H9 (cell line): ENCODE measurements at regions not wholly inside any gene's neighbourhood (a gene's known extent, or its start where the extent isn't known, plus 50 kb on each side); places are given as distances from the start of the nearest gene placed in this dataset.

ENCODE experiments used
- DNase-seq: peaks from one replicate; pipeline ENCODE4 v3.0.0-alpha.2; 2017
- H2AFZ ChIP-seq: one replicate; pipeline ENCODE4 v1.6.1; 2013; ENCODE audit warnings: mild to moderate bottlenecking, low read length, control low read depth, moderate library complexity
- H2AK5ac ChIP-seq: 2 replicates; pipeline ENCODE4 v1.6.1; 2013; ENCODE audit warnings: low read length, control low read depth, mixed read lengths; ENCODE audit not compliant: insufficient read length
- H2BK120ac ChIP-seq: one replicate; pipeline ENCODE4 v1.6.1; 2013; ENCODE audit warnings: low read depth, mild to moderate bottlenecking, low read length, control low read depth, inconsistent platforms; ENCODE audit not compliant: poor library complexity, severe bottlenecking
- H2BK12ac ChIP-seq: 2 replicates; pipeline ENCODE4 v1.6.1; 2013; ENCODE audit warnings: low read length, control low read depth, mixed read lengths, low read depth; ENCODE audit not compliant: insufficient read length
- H2BK15ac ChIP-seq: 2 replicates; pipeline ENCODE4 v1.6.1; 2013; ENCODE audit warnings: low read depth, low read length, control low read depth
- H2BK20ac ChIP-seq: one replicate; pipeline ENCODE4 v1.6.1; 2013; ENCODE audit warnings: low read depth, mild to moderate bottlenecking, low read length, control low read depth, inconsistent platforms; ENCODE audit not compliant: poor library complexity, severe bottlenecking
- H2BK5ac ChIP-seq: 2 replicates; pipeline ENCODE4 v1.6.1; 2013; ENCODE audit warnings: low read length, control low read depth, mixed read lengths; ENCODE audit not compliant: insufficient read length
- H3K14ac ChIP-seq: 2 replicates; pipeline ENCODE4 v1.6.1; 2013; ENCODE audit warnings: low read length, control low read depth; ENCODE audit not compliant: insufficient read depth
- H3K18ac ChIP-seq: 2 replicates; pipeline ENCODE4 v1.6.1; 2013; ENCODE audit warnings: low read depth, mild to moderate bottlenecking, mixed read lengths, low read length, control low read depth; ENCODE audit not compliant: insufficient read length
- H3K23ac ChIP-seq: 2 replicates; pipeline ENCODE4 v1.6.1; 2013; ENCODE audit warnings: low read length, control low read depth, mixed read lengths, low read depth; ENCODE audit not compliant: insufficient read length
- H3K23me2 ChIP-seq: 2 replicates; pipeline ENCODE4 v1.6.1; 2013; ENCODE audit warnings: low read depth, mild to moderate bottlenecking, mixed read lengths, low read length, control low read depth; ENCODE audit not compliant: insufficient read length, poor library complexity, severe bottlenecking
- H3K27ac ChIP-seq: 2 replicates; pipeline ENCODE4 v1.5.1; 2013; ENCODE audit warnings: low read length, control low read depth, mixed read lengths, low read depth; ENCODE audit not compliant: insufficient read length
- H3K27me3 ChIP-seq: 2 replicates; pipeline ENCODE4 v1.6.1; 2013; ENCODE audit warnings: low read length, control low read depth, inconsistent platforms; ENCODE audit not compliant: insufficient read depth
- H3K4ac ChIP-seq: 2 replicates; pipeline ENCODE4 v1.6.1; 2013; ENCODE audit warnings: low read depth, mild to moderate bottlenecking, control low read depth, inconsistent platforms, low read length, moderate library complexity
- H3K4me1 ChIP-seq: 2 replicates; pipeline ENCODE4 v1.6.1; 2013; ENCODE audit warnings: low read length, control low read depth, inconsistent platforms; ENCODE audit not compliant: insufficient read depth
- H3K4me2 ChIP-seq: 2 replicates; pipeline ENCODE4 v1.6.1; 2013; ENCODE audit warnings: low read length, control low read depth, mixed read lengths; ENCODE audit not compliant: insufficient read length, insufficient read depth
- H3K56ac ChIP-seq: 2 replicates; pipeline ENCODE4 v1.6.1; 2013; ENCODE audit warnings: low read depth, mild to moderate bottlenecking, mixed read lengths, low read length, control low read depth; ENCODE audit not compliant: insufficient read length
- H3K79me1 ChIP-seq: 2 replicates; pipeline ENCODE4 v1.6.1; 2013; ENCODE audit warnings: low read depth, mild to moderate bottlenecking, moderate library complexity, low read length, control low read depth, inconsistent platforms; ENCODE audit not compliant: insufficient read depth, poor library complexity, severe bottlenecking
- H3K79me2 ChIP-seq: 2 replicates; pipeline ENCODE4 v1.6.1; 2013; ENCODE audit warnings: low read length, control low read depth, inconsistent platforms; ENCODE audit not compliant: insufficient read depth
- H3K9ac ChIP-seq: 2 replicates; pipeline ENCODE4 v1.6.1; 2013; ENCODE audit warnings: low read length, control low read depth, mixed read lengths; ENCODE audit not compliant: insufficient read length; ENCODE audit errors: extremely low read depth
- H3K9me3 ChIP-seq: one replicate; pipeline ENCODE4 v1.6.1; 2013; ENCODE audit warnings: low read depth, low read length, inconsistent platforms; ENCODE audit not compliant: control insufficient read depth
- H3T11ph ChIP-seq: one replicate; pipeline ENCODE4 v1.6.1; 2013; ENCODE audit warnings: mild to moderate bottlenecking, low read length, control low read depth, inconsistent platforms
- H4K20me1 ChIP-seq: one replicate; pipeline ENCODE4 v1.6.1; 2013; ENCODE audit not compliant: control insufficient read depth, insufficient read length, insufficient read depth
- H4K5ac ChIP-seq: 2 replicates; pipeline ENCODE4 v1.6.1; 2013; ENCODE audit warnings: low read depth, mild to moderate bottlenecking, mixed read lengths, low read length, control low read depth; ENCODE audit not compliant: insufficient read length
- H4K8ac ChIP-seq: replicated peaks from 2 replicates; pipeline ENCODE4 v1.6.1; 2013; ENCODE audit warnings: low read length, control low read depth, mixed read lengths, low read depth; ENCODE audit not compliant: insufficient read length
- H4K91ac ChIP-seq: 2 replicates; pipeline ENCODE4 v1.6.1; 2013; ENCODE audit warnings: low read depth, mild to moderate bottlenecking, moderate library complexity, mixed read lengths, low read length, control low read depth; ENCODE audit not compliant: insufficient read length
- H3K27ac Mint-ChIP-seq, 3 experiments: 2 replicates in 2 of 3; 3 replicates in 1 of 3; pipeline ENCODE4 v1.8.0; 2020 to 2021; ENCODE audit warnings: mixed read lengths in 3 of 3, mild to moderate bottlenecking in 1 of 3, moderate library complexity in 1 of 3
- H3K27me3 Mint-ChIP-seq: 2 replicates; pipeline ENCODE4 v1.8.0; 2021; ENCODE audit warnings: low read depth, mild to moderate bottlenecking, moderate library complexity, mixed read lengths
- H3K36me3 Mint-ChIP-seq, 3 experiments: 2 replicates in 2 of 3; 3 replicates in 1 of 3; pipeline ENCODE4 v1.8.0; 2020 to 2021; ENCODE audit warnings: low read depth in 3 of 3, mixed read lengths in 3 of 3; ENCODE audit not compliant: insufficient read depth in 1 of 3
- H3K4me1 Mint-ChIP-seq, 2 experiments: 2 replicates each; pipeline ENCODE4 v1.8.0; 2020; ENCODE audit warnings: mixed read lengths in 2 of 2
- H3K4me3 Mint-ChIP-seq, 2 experiments: 2 replicates in 1 of 2; 3 replicates in 1 of 2; pipeline ENCODE4 v1.8.0; 2020 to 2021; ENCODE audit warnings: mild to moderate bottlenecking in 2 of 2, mixed read lengths in 2 of 2, moderate library complexity in 1 of 2
- H3K9me3 Mint-ChIP-seq, 2 experiments: 2 replicates in 1 of 2; 3 replicates in 1 of 2; pipeline ENCODE4 v1.8.0; 2020; ENCODE audit warnings: mild to moderate bottlenecking in 2 of 2, mixed read lengths in 2 of 2, moderate library complexity in 1 of 2
- WGBS: extraction: QIAGEN DNeasy Blood & Tissue Kit; methylation state at CpG from one replicate; pipeline ENCODE4 v1.1.7; 2013; ENCODE audit warnings: missing lambda C conversion rate, low lambda C conversion rate, mixed read lengths; ENCODE audit not compliant: insufficient read length; ENCODE audit errors: extremely low coverage; 5-methylcytosine and 5-hydroxymethylcytosine counted together
- TF ChIP-seq, protein P1 (sequence below): fragments of 200-600 bp; sonication (generic); conservative IDR thresholded peaks from 3 replicates; pipeline ENCODE4 v1.8.0; 2021; ENCODE audit warnings: antibody characterized with exemption, mild to moderate bottlenecking

DNA sequence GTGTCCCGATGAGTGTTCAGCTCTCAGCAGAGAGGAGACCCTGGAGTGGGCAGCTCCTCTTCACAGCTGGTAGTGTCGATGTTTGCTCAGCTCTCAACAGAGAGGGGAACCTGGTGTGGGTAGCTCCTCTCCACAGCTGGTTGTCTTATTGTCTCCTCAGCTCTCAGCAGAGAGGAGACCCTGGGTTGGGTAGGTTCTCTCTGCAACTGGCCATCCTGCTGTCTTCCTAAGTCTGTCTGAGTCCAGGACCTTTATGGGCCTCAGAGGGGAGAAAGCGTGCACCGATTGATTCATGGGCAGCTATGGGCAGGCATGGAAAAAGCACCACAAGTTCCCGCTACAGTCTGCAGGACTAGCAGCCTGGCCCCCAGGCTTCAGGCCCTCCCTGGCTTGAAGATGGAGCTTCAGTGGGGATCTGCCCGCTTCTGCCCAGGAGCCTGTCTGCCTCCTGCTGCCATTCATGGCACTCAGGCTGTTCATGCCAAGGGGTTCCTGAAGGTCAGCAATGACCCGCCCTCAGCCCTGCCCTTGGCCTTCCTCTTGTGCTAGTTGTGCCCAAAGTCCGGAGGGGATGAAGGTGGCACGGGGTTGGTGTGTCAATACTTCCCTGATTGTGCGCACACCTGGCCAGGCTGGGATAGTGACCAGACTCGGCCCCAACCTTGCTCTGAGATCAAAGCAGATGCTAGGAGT is 224.2 kb downstream of the KCNC2 start:
- H2AK5ac ChIP-seq, result no peak overlapping the region
- no peak overlapping the region for H3K9ac ChIP-seq
- no peak overlapping the region for H3K4ac ChIP-seq
- H3K4me2 ChIP-seq, result no peak overlapping the region
- H3K56ac ChIP-seq, result no peak overlapping the region
- H3K23ac ChIP-seq, result no peak overlapping the region
- no peak overlapping the region for H3T11ph ChIP-seq
- Mint-ChIP-seq H3K4me1 (no peaks in the 10 kb centered on the region), H3K36me3 (no peaks in the 10 kb centered on the region), H3K9me3 (no peaks in the 10 kb centered on the region), H3K27ac (peak overlapping the region in 1 of 3 experiments; percentile 59; a peak in 1 of 7 replicates), H3K4me3 (no peak overlapping the region), H3K27me3 (no peaks in the 10 kb centered on the region; the same call in 1 of the 2 replicates)
- H3K18ac ChIP-seq, result no peak overlapping the region
- no peaks in the 10 kb centered on the region for H3K9me3 ChIP-seq
- no peaks in the 10 kb centered on the region for H3K23me2 ChIP-seq
- no peak overlapping the region for H2AFZ ChIP-seq
- H3K14ac ChIP-seq, result no peak overlapping the region
- no peak overlapping the region for H2BK120ac ChIP-seq
- WGBS, result no CpG with 5 or more reads among the region's 11 CpGs
- no peaks in the 10 kb centered on the region for H3K27me3 ChIP-seq
- H4K20me1 ChIP-seq, result no peaks in the 10 kb centered on the region
- TF ChIP-seq, protein P1, sequence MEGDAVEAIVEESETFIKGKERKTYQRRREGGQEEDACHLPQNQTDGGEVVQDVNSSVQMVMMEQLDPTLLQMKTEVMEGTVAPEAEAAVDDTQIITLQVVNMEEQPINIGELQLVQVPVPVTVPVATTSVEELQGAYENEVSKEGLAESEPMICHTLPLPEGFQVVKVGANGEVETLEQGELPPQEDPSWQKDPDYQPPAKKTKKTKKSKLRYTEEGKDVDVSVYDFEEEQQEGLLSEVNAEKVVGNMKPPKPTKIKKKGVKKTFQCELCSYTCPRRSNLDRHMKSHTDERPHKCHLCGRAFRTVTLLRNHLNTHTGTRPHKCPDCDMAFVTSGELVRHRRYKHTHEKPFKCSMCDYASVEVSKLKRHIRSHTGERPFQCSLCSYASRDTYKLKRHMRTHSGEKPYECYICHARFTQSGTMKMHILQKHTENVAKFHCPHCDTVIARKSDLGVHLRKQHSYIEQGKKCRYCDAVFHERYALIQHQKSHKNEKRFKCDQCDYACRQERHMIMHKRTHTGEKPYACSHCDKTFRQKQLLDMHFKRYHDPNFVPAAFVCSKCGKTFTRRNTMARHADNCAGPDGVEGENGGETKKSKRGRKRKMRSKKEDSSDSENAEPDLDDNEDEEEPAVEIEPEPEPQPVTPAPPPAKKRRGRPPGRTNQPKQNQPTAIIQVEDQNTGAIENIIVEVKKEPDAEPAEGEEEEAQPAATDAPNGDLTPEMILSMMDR, result no peak
- H2BK20ac ChIP-seq, result no peak overlapping the region
- H2BK12ac ChIP-seq, result no peak overlapping the region
- no peak overlapping the region for H2BK5ac ChIP-seq
- H4K8ac ChIP-seq, result no peak overlapping the region
- H3K27ac ChIP-seq, result no peak overlapping the region
- H3K79me1 ChIP-seq, result no peaks in the 10 kb centered on the region
- peak; percentile 25 for DNase-seq
- H4K5ac ChIP-seq, result no peak overlapping the region
- no peak overlapping the region for H2BK15ac ChIP-seq
- no peak overlapping the region for H4K91ac ChIP-seq
- no peaks in the 10 kb centered on the region for H3K79me2 ChIP-seq
- H3K4me1 ChIP-seq, result no peaks in the 10 kb centered on the region
